ENCODE measurements at regions not wholly inside any gene's neighbourhood (a gene's known extent, or its start where the extent isn't known, plus 50 kb on each side); places are given as distances from the start of the nearest gene placed in this dataset.

DNA sequence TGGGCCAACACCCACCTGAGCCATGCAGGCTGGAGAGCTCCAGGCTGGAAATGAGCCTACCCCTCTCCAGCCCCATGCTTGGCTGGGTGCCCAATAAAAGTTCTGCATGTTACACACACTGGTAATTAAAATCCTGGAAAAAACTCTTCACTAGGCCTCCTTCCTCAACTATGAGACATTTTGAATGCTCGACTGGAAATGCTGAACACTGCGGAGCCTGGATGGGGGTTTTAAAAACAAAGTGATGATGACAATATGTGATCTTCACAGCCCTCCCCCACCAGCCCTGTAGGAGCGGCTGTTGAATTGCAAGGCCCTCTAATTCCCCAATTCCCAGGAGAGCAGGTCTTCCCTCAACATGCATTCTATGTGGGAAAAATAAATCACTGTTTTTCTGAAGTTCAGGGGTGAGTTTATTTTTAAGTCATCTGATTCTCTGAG lies 179.2 kb downstream of the TTC32 start:
- DNase-seq (ENCODE audit: low read depth): no peak

DNA sequence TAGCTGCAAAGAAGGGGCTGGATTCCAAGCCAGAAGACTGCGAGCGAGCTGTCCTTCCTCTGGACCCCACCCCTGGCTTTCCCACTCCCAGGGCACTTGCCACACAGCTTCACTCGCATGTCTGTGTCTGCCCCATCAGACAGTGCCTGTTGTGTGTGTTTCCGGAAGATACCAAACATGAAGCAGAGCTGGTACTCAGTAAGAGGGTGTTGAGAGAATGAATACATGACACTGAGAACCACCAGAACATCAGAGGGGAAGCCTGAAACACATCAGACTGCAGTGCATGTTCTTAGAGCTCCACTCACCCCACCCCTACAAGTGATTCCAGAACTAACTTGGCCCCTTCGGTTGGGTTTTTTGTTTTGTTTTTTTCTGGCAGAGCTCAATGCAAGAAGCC lies 181.5 kb downstream of the TTC32 start:
- no peak for DNase-seq (ENCODE audit: low read depth)

DNA sequence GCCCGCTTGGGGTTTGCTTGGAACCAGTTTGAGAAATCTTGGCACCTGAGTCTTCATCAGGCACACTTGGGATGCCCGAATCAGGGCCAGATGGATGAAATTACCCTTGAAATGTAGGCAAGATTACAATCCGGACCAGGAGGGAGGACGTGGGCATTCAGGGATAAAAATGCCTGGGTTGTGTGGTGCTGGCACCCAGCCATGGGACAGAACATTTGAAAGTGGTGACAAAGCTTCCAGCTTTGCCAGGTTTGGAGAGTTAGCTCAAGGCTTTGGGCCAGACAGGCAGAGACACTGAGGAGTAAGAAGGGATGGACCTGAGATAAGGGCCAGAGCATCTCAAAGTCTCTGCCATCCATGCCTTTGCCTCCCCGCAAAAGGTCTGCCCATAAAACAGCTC lies 182.2 kb downstream of the TTC32 start:
- DNase-seq (ENCODE audit: low read depth): no peak

DNA sequence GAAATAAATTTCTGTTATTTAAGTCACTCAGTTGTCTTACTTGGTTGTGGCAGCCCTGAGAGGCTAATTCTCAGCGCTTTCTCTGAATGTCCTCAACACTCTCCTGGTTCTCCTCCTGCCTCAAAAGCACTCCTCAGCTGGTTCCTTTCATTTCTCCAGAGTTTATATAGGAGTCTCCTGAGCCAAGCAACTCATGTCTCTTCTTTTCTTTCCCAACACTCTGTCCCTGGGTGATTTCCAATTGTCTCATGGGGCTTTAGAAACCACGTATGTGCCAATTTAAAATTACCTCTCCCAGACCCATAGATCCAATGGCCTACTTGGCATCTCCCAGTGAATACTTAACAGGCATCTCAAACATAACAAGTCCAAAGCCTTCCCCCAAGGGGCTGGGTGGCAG lies 184.3 kb downstream of the TTC32 start:
- no peak for DNase-seq (ENCODE audit: low read depth)

DNA sequence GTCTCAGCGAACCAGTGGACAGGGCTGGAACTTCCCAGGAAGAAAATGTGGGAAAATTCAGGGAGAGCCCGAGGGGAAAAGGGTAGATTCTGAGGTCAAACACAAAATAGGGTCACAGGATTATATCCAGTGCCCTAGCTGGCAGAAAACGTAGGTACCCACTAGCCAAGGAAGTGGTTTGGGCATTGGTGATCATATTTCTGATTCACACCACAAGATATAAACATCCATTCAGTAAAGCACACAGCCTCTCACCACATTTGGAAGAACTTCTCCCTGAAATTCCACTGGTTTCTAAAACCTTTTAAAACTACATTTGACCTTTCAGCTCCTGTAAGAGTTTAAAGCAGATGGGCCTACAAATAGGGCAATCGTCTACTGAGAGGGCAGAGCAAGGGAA lies 186.9 kb downstream of the TTC32 start:
- DNase-seq (ENCODE audit: low read depth): peak; percentile 88

DNA sequence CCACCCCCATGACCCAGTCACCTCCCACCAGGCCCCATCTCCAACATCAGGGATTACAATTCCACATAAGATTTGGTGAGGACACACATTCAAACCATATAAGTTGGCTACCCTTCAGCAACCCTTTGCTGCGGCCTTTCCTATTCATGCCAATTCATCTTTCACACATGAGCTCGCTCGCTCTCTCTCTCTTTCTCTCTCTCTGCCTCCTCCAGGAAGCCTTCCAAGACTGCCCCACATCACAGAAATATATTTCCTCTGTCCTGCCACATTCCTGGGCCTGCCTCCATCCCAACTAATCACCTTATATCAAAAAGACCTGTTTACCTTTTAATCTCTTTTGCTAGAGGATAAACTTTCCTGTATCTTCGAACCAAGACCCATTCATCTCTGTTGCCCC lies 188.9 kb downstream of the TTC32 start:
- DNase-seq (ENCODE audit: low read depth): no peak

DNA sequence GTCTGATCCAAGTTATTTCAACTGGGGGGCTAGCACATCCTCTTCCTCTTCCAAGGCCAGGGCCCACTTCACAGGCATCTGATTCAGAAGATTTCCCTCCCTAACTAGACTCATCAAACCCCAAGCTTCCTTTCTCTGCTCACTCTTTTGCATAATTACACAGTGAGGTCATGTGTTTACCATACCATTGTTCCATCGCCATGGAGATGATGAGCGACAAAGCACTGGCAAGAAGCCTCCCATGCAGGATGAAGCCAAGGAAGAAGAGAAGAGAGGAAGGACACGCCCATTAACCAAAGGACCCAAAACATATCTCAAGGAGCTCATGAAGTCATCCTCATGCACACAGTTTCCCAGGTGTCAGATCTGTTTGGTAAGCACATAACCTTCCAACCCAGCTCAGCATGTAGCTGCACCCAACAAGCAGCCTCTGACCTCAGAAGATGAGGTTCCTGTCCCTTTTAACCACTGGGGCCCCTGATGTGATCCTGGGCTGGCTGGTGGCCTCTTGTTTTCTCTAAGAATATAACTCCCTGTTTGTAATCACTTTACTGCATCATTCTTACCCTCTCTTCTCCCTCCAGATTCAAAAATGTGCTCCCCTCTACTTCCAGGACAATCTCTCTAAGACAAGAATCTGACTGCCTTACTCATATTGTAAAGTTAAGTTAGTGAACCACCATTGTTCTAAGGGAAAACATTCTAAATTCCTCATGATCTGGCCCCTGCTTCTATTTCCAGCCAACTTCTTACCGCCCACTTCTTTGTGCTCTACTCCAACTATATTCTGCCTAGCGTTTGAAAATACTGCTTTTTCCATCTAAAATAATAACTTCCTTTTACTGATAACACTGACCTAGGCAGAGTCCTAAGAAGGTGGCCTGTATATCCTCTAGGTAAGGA lies 190.1 kb downstream of the TTC32 start:
- DNase-seq (ENCODE audit: low read depth): peak; percentile 99

DNA sequence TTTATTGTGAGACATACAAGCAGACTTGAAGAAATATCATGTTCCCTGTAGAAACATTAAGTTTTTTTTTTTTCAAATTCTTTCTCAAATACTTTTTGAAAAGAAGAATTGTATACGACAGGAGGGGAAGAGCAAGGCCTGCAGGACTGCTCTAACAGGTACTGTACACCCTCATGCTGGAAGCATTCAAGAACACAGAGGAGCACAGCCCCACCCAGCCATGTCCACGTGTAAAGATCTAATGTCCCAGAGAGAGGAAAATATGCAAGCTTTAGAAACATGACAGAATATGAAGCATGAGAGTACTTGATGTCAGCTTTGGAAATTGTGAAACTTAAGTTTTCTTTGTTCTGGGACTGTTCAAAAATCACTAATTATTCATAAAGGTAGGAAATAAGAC lies 191.6 kb downstream of the TTC32 start:
- no peak for DNase-seq (ENCODE audit: low read depth)

DNA sequence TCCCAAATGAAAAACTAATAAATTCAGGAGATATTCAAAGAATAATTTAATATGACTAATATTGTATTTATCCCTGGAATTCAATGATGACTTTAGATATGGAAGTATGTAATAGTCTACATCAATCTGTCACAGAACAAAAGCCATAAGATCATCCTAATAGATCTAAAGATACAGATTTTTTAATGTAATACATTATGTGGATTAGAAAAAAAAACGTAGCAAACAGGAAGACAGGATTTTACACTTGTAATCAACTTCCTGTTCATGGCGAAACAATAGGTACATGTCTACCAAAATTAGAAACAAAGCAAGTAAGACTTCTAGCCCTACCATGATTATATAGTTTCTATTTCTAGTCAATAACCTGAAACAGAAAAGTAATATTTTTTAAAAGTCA lies 192.2 kb downstream of the TTC32 start:
- no peak for DNase-seq (ENCODE audit: low read depth)

DNA sequence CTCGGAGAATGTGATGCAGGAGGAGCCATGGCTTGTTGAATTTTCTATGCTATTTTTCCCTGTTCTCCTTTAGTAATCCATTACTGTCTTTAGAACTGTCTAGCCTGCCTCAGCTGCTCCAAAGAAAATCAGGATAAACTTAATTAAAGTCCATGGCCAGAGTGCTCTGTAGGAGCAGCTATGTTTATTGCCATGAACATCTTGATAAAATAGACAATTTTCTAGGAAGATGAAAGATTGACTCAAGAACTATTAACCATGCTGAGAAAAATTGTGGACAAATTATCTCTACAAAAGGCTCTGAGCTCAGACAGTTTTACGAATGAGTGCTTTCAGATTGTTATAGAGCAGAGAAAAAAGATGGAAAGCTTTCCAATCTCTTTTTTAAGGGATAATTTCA lies 193.0 kb downstream of the TTC32 start:
- DNase-seq (ENCODE audit: low read depth): no peak

DNA sequence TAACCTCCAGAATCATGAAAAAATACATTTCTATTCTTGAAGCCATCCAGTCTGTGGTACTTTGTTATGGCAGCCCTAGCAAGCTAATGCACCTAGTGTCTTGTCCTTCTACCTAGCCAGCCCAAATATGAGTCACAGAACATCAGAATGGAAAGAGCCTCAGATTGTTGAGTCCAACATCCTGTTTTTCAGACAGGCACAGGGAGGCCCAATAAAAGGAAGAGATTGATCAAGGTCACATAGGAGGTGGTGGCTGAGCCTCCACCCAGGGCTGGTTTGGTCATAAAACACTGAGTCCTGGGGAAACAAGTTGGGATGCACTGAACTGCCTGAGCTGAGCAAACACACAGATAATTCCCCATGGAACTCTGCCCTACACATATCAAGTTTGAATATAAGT lies 195.5 kb downstream of the TTC32 start:
- peak; percentile 34 for DNase-seq (ENCODE audit: low read depth)

DNA sequence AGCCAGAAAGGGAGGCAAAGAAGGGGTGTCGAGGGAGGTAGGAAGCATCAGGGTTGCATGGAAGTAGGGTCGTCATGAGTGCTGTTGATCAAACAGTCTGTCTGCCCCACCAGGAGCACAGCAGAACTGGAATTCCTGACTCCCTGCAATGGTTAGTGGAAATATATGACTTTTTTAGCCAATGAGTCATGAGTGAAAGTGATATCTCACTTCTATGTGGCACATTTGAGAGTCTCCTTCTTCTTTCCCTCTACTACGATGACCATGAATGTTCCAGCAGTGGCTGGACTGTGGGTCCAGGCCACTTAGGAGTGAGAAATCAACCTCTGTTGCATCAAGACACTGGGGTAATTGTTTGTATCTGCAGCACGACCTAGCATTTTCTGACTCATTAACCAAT lies 199.5 kb downstream of the TTC32 start:
- DNase-seq (ENCODE audit: low read depth): peak; percentile 51

DNA sequence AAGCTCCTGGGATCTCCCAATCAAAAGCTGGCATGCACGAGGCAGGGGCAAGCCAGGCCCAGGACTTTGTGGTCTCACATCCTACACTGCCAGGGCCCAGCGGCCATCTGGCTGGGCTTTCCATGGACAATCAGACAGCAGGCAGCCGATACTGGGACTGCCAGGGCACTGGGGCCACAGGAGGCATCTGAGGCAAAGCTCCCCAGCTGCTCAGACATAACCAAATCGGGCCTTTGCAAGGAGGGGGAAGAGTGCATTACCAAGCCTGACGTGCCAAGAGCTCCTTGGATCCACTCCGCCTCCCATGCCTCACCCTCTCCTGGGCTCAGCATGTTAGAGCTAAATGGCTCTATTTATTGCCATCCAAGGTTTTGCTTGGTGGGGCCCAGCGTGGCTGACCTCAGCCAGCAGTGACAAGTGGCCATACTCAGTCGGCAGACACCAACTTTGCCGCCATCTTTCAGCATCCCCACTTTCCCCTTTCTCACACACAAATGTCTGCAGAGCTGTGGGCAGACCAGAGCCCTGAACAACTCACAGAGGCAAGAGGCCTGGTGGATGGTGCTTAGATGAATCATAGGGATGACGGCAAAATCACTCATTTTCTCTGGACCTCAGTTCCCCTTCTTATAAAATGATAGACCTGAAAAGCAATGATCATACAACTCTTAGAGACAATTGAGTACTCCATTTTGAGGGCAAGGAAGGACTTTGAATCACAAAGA lies 200.8 kb downstream of the TTC32 start:
- peak; percentile 62 for DNase-seq (ENCODE audit: low read depth)

DNA sequence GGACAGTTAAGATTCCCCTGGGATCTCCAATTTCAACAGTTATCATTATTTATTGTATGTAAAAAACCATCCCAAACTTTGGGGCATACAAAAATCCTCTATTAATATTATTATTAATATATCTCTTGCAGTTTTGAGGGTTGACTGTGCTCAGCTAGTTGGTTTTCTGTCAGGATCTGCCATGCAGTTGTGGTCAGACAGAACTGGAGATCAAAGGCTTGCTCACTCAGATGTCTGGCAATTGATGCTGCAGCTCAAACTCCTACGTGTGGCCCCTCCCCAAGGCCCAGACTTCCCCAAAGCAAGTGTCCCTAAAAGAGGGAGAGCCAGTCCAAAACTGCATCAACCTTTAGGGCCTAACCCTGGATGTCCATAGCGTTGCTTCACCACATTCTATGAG lies 204.7 kb downstream of the TTC32 start:
- no peak for DNase-seq (ENCODE audit: low read depth)

DNA sequence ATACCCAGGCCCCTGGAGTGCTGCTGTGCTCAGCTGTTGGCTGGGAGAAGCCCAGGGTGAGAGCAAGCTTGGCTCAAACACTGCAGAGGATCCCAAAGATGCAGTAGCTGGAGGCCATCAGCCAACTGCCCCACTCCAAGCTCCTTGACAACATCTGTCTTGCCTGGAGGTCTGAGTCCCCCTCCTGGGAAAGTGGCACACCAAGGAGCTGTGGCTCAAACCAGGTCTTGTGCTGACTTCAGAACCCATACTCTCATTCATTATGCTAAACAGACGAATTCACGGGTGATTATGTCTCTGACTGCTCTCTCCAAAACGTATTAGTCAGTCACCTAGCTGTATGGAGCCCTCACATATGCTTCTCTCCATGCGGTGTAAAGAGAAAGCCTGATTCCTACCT lies 206.1 kb downstream of the TTC32 start:
- no peak for DNase-seq (ENCODE audit: low read depth)

DNA sequence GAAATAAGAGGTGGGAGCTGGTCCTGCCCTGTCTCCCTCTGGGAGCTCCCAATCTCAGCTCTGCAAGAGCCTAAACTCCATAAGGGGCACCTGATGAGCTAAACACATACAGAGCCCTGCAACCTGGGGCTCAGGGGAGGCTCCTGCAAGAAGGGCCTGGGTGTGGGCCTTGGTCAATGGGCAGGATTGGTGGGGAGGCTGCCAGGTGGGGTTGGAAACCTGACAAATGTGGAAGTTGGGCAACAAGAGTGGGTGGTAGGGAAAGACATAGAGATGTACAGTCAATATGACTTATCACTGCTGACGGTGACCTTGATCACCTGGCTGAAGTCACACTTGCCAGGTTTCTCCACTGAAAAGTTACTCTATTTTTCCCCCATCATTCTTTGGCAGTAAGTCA lies 209.9 kb downstream of the TTC32 start:
- no peak for DNase-seq (ENCODE audit: low read depth)

DNA sequence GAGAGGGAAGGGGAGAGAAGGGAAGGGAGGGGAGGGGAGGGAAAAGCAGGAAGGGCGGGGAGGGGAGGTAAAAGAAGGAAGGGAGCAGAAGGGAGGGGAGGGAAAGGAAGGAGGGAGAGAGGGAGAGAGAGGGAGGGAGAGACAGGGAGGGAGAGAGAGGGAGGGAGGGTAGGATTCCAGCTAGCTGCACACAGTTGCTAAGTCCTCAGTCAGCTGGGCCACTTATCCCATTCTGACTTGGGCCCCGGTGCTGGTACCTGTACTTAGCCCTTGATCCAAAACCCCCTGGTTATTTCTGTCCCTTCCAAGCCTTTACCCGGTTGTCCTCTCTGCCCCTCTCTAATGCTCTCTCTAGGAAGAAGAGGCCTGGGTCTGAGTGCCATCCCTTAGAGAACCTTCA lies 211.4 kb downstream of the TTC32 start:
- no peak for DNase-seq (ENCODE audit: low read depth)

DNA sequence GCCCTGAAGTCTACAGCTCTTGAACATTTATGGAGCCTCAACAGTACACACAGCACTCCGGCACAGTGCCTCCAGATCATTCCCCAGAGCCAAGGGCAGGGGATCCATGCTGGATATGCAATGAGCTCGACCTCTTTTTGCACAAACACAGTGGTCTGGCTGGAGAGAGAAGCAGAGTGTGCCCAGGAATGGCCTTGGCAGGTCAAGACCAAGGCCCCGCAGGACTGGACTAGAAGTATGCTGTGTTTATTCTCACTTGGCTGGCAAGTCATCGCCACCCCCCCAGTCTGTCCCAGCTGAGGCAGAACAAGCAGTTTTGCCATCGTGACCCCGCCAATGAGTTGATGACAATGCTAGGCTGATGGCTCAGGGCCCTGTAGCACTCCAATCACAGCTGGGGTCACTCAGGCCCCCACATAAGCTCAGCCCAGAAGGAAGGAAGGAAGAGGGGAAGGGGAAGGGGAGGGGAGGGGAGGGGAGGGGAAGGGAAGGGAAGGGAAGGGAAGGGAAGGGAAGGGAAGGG lies 212.1 kb downstream of the TTC32 start:
- DNase-seq (ENCODE audit: low read depth): no peak

DNA sequence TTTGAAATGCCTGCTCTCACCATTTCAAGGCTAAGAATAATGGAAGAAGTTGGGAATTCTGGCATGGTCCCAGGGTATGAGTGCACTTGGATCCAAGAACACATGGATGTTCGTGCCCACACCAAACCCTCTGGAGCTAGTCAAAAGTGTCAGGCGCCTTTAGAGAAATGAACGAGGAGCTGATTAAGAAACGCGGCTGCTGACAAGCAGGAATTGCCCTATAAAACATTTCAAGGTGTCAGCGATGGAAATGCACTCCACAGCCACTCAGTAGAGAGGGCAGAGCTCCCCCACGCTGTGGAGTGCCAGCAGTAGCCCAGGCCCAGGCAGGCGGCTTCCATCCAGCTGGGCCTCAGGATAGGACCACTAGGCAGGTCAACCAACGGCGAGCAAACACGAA lies 213.7 kb downstream of the TTC32 start:
- DNase-seq (ENCODE audit: low read depth): peak; percentile 21

DNA sequence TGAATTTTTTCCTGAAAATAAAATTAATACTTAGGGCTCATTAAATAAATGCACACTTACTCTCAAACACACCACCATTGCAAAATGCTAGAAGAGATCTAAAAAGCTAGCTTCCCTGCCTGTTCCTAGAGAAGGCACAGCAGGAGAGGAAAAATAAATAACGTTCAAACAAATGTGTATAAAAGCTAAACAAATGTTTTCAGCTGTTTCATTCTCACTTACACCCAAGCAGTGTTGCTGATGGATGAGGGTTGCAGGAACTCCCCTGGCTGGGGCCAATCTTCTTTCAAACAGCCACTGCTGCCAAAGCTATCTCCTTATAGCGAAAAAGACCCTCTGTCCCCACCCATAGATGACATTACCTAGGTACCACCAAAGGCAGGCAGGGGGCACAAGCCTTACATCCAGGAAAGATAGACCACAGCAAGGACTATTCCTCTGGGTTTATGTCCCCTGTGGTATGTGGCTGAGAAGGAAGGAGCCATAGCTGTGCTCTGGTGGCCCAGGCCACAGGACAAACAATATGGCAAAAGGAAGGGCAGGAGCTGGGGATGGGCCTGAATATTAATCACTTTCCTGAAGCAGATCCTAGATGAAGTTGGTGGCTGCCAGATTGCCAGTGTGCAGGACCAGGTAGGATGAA lies 214.6 kb downstream of the TTC32 start:
- no peak for DNase-seq (ENCODE audit: low read depth)

DNA sequence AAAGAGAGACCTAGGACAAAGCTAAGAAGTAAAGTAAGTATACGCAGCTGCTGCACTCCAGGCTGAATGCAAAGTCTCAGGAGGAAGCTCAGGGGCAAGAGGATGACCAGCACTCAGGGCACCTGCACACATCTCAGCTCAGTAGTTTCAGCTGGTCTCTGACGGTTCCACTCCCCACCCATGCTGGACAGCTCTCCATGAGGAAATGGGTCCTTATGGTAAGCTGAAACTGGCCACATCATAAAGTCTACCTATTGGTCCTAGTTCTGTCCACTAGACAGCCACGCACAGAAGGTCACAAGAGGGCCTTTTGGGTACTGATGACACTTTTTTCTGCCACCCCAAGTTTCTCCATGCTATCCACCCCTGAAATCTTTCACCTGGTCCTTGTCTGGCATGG lies 215.3 kb downstream of the TTC32 start:
- DNase-seq (ENCODE audit: low read depth): no peak

DNA sequence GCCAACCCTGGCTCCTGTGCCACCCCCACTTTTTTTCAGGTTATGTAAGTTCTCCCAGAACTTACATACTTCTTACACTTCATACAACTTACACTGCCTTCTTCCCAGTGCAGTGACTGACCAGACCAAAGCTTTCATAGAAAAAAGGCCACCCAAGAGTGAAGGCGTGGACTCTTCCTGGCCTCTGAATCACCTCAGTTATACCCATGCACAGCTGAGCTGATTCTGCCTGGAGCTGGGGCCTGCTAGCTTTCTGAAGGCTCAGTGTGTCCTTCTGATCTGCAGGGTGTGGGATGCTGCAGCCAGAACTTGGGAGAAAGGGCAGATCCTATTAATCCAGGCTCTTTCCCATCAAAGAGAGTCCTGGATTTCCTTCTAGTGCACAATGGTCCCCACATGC lies 216.1 kb downstream of the TTC32 start:
- peak; percentile 76 for DNase-seq (ENCODE audit: low read depth)

DNA sequence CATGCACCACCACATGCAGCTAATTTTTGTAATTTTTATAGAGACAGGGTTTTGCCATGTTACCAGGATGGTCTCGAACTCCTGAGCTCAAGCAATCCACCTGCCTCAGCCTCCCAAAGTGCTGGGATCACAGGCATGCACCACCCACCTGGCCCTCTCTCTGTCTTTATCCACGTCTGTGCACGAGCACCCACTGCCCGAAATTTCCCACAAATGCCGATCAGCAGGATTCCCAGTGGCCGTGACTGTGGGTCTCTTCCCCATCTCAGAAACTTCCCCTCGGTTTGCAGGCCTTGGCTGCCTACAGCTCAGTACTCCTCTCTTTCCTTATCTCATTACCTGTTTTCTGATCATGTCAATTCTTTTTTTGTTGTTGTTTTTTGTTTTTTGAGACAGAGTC lies 217.3 kb downstream of the TTC32 start:
- DNase-seq (ENCODE audit: low read depth): no peak

Measured in RPMI7951 (cell line).